Smooth muscle cell (in vitro differentiated cells): ENCODE measurements at regions not wholly inside any gene's neighbourhood (a gene's known extent, or its start where the extent isn't known, plus 50 kb on each side); places are given as distances from the start of the nearest gene placed in this dataset.

Experiments used
- DNase-seq: peaks from one replicate; lab custom pipeline; 2025; ENCODE audit not compliant: unreplicated experiment; lab: John Stamatoyannopoulos, UW
- H2AFZ ChIP-seq: fragments of 200-600 bp; sonication (generic); 2 replicates; pipeline ENCODE4 v1.6.0; 2016; ENCODE audit warnings: antibody characterized with exemption, low read depth, mild to moderate bottlenecking
- H3F3A ChIP-seq: fragments of 200-600 bp; sonication (generic); 2 replicates; pipeline ENCODE4 v1.6.0; 2017; ENCODE audit warnings: antibody characterized with exemption, low read depth
- H3K27ac ChIP-seq: fragments of 200-600 bp; sonication (generic); 2 replicates; pipeline ENCODE4 v1.5.1; 2016; ENCODE audit warnings: low read depth, mild to moderate bottlenecking
- H3K27me3 ChIP-seq: fragments of 200-600 bp; sonication (generic); 2 replicates; pipeline ENCODE4 v1.6.1; 2016; ENCODE audit warnings: low read depth, mild to moderate bottlenecking
- H3K36me3 ChIP-seq: fragments of 200-600 bp; sonication (generic); 2 replicates; pipeline ENCODE4 v1.5.1; 2016; ENCODE audit warnings: low read depth
- H3K4me1 ChIP-seq: fragments of 200-600 bp; sonication (generic); 2 replicates; pipeline ENCODE4 v1.5.1; 2016; ENCODE audit warnings: low read depth
- H3K4me2 ChIP-seq: fragments of 200-600 bp; sonication (generic); 2 replicates; pipeline ENCODE4 v1.6.0; 2016; ENCODE audit warnings: mild to moderate bottlenecking
- H3K4me3 ChIP-seq: fragments of 200-600 bp; sonication (generic); 2 replicates; pipeline ENCODE4 v1.5.1; 2016; ENCODE audit warnings: mild to moderate bottlenecking
- H3K79me2 ChIP-seq: fragments of 200-600 bp; sonication (generic); 2 replicates; pipeline ENCODE4 v1.6.0; 2016; ENCODE audit warnings: low read depth, mild to moderate bottlenecking
- H3K9ac ChIP-seq: fragments of 200-600 bp; sonication (generic); 2 replicates; pipeline ENCODE4 v1.6.0; 2016; ENCODE audit warnings: low read depth
- H3K9me3 ChIP-seq: fragments of 200-600 bp; sonication (generic); replicated peaks from 2 replicates; pipeline ENCODE4 v1.5.1; 2016; ENCODE audit warnings: low read depth
- H4K20me1 ChIP-seq: fragments of 200-600 bp; sonication (generic); 2 replicates; pipeline ENCODE4 v1.6.0; 2016; ENCODE audit warnings: low read depth
- WGBS: methylation state at CpG from one replicate; pipeline ENCODE4 v1.1.7; 2016; ENCODE audit warnings: low lambda C conversion rate; 5-methylcytosine and 5-hydroxymethylcytosine counted together
- TF ChIP-seq, protein P1 (sequence below): fragments of 200-600 bp; sonication (generic); IDR thresholded peaks from 2 replicates; pipeline ENCODE4 v1.5.1; 2017; ENCODE audit warnings: borderline replicate concordance, mild to moderate bottlenecking, antibody characterized with exemption; ENCODE audit not compliant: insufficient read depth, poor library complexity, severe bottlenecking

DNA sequence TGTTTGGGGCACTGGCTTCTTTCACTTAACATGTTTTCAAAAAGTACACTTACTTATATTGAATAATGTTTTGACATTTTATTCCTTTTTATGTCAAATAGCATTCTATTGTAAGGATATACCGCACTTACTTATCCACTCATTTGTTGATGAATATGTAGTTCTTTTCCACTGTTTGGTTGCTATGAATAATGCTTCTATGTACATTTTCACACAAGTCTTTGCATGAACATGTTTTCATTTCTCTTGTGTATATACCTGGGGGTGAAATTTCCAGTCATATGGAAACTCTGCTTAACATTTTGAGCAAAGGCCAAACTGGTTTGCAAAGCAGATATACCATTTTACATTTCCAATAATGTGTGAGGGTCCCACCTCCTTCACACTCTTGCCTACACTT lies 202.3 kb upstream of the GGTLC1 start:
- Histone ChIP-seq H3K27me3 (no peaks in the 10 kb centered on the region), H3K27ac (no peak overlapping the region), H3K79me2 (no peaks in the 10 kb centered on the region), H3K4me2 (no peak overlapping the region), H3K36me3 (no peaks in the 10 kb centered on the region), H3K9me3 (no peaks in the 10 kb centered on the region), H3K9ac (no peak overlapping the region), H2AFZ (no peak overlapping the region), H4K20me1 (no peaks in the 10 kb centered on the region), H3F3A (no peaks in the 10 kb centered on the region), H3K4me1 (no peaks in the 10 kb centered on the region), H3K4me3 (no peak overlapping the region)
- DNase-seq: no peak
- TF ChIP-seq, protein P1, sequence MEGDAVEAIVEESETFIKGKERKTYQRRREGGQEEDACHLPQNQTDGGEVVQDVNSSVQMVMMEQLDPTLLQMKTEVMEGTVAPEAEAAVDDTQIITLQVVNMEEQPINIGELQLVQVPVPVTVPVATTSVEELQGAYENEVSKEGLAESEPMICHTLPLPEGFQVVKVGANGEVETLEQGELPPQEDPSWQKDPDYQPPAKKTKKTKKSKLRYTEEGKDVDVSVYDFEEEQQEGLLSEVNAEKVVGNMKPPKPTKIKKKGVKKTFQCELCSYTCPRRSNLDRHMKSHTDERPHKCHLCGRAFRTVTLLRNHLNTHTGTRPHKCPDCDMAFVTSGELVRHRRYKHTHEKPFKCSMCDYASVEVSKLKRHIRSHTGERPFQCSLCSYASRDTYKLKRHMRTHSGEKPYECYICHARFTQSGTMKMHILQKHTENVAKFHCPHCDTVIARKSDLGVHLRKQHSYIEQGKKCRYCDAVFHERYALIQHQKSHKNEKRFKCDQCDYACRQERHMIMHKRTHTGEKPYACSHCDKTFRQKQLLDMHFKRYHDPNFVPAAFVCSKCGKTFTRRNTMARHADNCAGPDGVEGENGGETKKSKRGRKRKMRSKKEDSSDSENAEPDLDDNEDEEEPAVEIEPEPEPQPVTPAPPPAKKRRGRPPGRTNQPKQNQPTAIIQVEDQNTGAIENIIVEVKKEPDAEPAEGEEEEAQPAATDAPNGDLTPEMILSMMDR: no peak
- WGBS: 90% methylated on average over 1 of the region's 1 CpG

DNA sequence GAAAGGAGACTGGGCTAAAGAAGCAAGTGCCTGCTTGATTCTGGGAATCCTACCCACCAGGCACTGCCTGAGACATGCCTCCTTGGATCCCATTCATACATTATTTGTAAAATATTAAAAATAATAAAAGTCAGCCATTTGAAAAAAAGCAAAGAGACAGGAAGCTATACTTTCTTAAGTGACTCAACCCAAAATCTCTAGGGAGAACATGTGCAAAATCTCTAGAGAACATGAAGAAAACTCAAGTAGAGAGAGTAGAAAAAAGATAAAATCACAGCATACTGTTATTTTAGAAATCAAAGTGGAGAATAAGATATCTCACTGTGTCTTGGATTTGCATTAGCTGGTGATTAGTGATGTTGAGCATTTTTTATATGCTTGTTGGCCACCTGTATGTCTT lies 197.2 kb upstream of the GGTLC1 start:
- H3K4me1 ChIP-seq: no peaks in the 10 kb centered on the region
- no peaks in the 10 kb centered on the region for H3F3A ChIP-seq
- DNase-seq: no peak
- H3K36me3 ChIP-seq: no peaks in the 10 kb centered on the region
- H3K9ac ChIP-seq: no peak overlapping the region
- no peak overlapping the region for H3K4me2 ChIP-seq
- H3K79me2 ChIP-seq: no peaks in the 10 kb centered on the region
- H3K9me3 ChIP-seq: no peaks in the 10 kb centered on the region
- no peak overlapping the region for H3K4me3 ChIP-seq
- TF ChIP-seq, protein P1: no peak
- no peaks in the 10 kb centered on the region for H3K27me3 ChIP-seq
- H3K27ac ChIP-seq: no peak overlapping the region
- no peaks in the 10 kb centered on the region for H4K20me1 ChIP-seq
- H2AFZ ChIP-seq: no peak overlapping the region

DNA sequence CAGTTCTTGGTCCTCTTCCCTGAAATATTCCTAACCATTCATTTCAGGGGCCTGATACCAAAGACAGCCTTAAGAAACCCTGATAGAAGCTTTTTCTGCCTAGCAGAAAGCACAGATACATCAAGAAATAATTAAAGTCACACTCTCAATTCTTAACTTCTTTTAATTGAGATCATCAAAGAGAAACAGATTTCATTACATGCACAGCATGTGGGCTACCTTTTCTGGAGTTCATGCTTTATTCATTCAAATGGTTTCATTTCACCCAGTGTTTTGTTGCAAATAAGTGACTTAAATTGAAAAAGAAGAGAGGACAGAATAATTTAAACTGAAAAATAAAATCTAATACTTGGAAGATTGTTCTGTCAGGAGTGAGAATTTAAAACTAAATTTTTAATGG lies 192.6 kb upstream of the GGTLC1 start:
- Histone ChIP-seq H2AFZ (no peak overlapping the region), H3F3A (no peaks in the 10 kb centered on the region), H3K9ac (no peak overlapping the region), H3K27me3 (no peaks in the 10 kb centered on the region), H4K20me1 (no peaks in the 10 kb centered on the region), H3K4me3 (no peak overlapping the region), H3K4me1 (no peaks in the 10 kb centered on the region), H3K9me3 (no peaks in the 10 kb centered on the region), H3K27ac (no peak overlapping the region), H3K79me2 (no peaks in the 10 kb centered on the region), H3K36me3 (no peaks in the 10 kb centered on the region), H3K4me2 (no peak overlapping the region)
- TF ChIP-seq, protein P1: no peak
- no peak for DNase-seq

DNA sequence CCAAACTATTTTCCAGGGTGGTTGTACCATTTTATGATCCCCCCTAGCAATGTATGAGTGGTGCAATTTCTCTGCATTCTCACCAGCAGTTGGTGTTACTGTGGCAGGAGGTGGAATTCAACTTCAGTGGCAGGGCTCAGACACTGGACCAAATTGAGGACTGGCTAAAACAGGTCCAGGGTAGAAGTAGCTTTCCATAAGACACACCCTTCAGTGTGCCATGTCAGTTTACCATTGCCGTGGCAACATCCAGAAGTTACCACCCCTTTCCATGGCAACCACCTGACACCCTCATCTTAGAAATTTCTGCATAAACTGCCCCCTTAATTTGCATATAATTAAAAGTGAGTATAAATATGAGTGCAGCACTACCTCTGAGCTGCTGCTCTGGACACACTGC lies 180.7 kb upstream of the GGTLC1 start:
- H3K36me3 ChIP-seq: no peaks in the 10 kb centered on the region
- H3K4me3 ChIP-seq: no peak overlapping the region
- TF ChIP-seq, protein P1: no peak
- no peaks in the 10 kb centered on the region for H4K20me1 ChIP-seq
- H2AFZ ChIP-seq: no peak overlapping the region
- no peak for DNase-seq
- no peaks in the 10 kb centered on the region for H3K79me2 ChIP-seq
- H3K4me1 ChIP-seq: no peaks in the 10 kb centered on the region
- no peak overlapping the region for H3K9ac ChIP-seq
- no peaks in the 10 kb centered on the region for H3F3A ChIP-seq
- H3K27me3 ChIP-seq: no peaks in the 10 kb centered on the region
- no peak overlapping the region for H3K27ac ChIP-seq
- WGBS: 90% methylated on average over 1 of the region's 1 CpG
- no peak overlapping the region for H3K4me2 ChIP-seq
- no peaks in the 10 kb centered on the region for H3K9me3 ChIP-seq
